Neural cell (in vitro differentiated cells): ENCODE measurements at regions not wholly inside any gene's neighbourhood (a gene's known extent, or its start where the extent isn't known, plus 50 kb on each side); places are given as distances from the start of the nearest gene placed in this dataset.

ENCODE experiments used
- H2AFZ ChIP-seq: fragments of 200-600, 300-800 bp; sonication (generic), shearing (Covaris generic); 2 replicates; pipeline ENCODE4 v1.6.0; 2014; ENCODE audit warnings: low read depth, mild to moderate bottlenecking, antibody characterized with exemption, low read length, moderate library complexity
- H3F3A ChIP-seq: fragments of 200-600 bp; shearing (Covaris generic); 2 replicates; pipeline ENCODE4 v1.6.1; 2016; ENCODE audit warnings: mild to moderate bottlenecking, moderate library complexity, mixed read lengths, antibody characterized with exemption, low read length; ENCODE audit not compliant: insufficient read depth, poor library complexity, severe bottlenecking
- H3K27ac ChIP-seq: fragments of 200-600, 300-800 bp; sonication (generic), shearing (Covaris generic); 2 replicates; pipeline ENCODE4 v1.5.1; 2014; ENCODE audit warnings: mild to moderate bottlenecking, low read length, moderate library complexity
- H3K27me3 ChIP-seq: fragments of 300-800, 200-600 bp; sonication (generic), shearing (Covaris generic); 2 replicates; pipeline ENCODE4 v1.6.0; 2014; ENCODE audit warnings: mild to moderate bottlenecking, low read depth, low read length, moderate library complexity; ENCODE audit not compliant: insufficient read depth
- H3K36me3 ChIP-seq: fragments of 300-800, 200-600 bp; sonication (generic), shearing (Covaris generic); 2 replicates; pipeline ENCODE4 v1.5.1; 2014; ENCODE audit warnings: mild to moderate bottlenecking, antibody characterized with exemption, low read length, moderate library complexity; ENCODE audit not compliant: insufficient read depth
- H3K4me2 ChIP-seq: fragments of 300-800, 200-600 bp; sonication (generic), shearing (Covaris generic); 2 replicates; pipeline ENCODE4 v1.6.0; 2014; ENCODE audit warnings: mild to moderate bottlenecking, low read length
- H3K4me3 ChIP-seq: fragments of 300-800, 200-600 bp; sonication (generic), shearing (Covaris generic); 2 replicates; pipeline ENCODE4 v1.5.1; 2014; ENCODE audit warnings: mild to moderate bottlenecking, low read length, moderate library complexity
- H3K79me2 ChIP-seq: fragments of 200-600 bp; shearing (Covaris generic); replicated peaks from 2 replicates; pipeline ENCODE4 v1.6.0; 2014; ENCODE audit warnings: mild to moderate bottlenecking, low read length, moderate library complexity; ENCODE audit not compliant: insufficient read depth
- H3K9ac ChIP-seq: fragments of 300-800, 200-600 bp; sonication (generic), shearing (Covaris generic); 2 replicates; pipeline ENCODE4 v1.6.1; 2016; ENCODE audit warnings: mild to moderate bottlenecking, low read length, mixed read lengths
- H3K9me2 ChIP-seq: fragments of 200-600 bp; shearing (Covaris generic); 2 replicates; pipeline ENCODE4 v1.6.1; 2016; ENCODE audit warnings: mild to moderate bottlenecking, low read length, mixed read lengths; ENCODE audit not compliant: insufficient read depth
- H3K9me3 ChIP-seq: fragments of 200-600, 300-800 bp; sonication (generic), shearing (Covaris generic); 2 replicates; pipeline ENCODE4 v1.6.1; 2016; ENCODE audit warnings: mild to moderate bottlenecking, mixed run types, low read length, moderate library complexity, mixed read lengths
- H4K20me1 ChIP-seq: fragments of 200-600 bp; shearing (Covaris generic); 2 replicates; pipeline ENCODE4 v1.6.1; 2016; ENCODE audit warnings: mild to moderate bottlenecking, mixed run types; ENCODE audit not compliant: insufficient read depth
- CTCF ChIP-seq: fragments of 450-650 bp; IDR thresholded peaks from 2 replicates; pipeline ENCODE4 v1.5.1; 2014; ENCODE audit warnings: antibody characterized with exemption, mild to moderate bottlenecking, moderate library complexity; ENCODE audit not compliant: poor library complexity, severe bottlenecking
- EP300 ChIP-seq: fragments of 450-650 bp; conservative IDR thresholded peaks from 2 replicates; pipeline ENCODE4 v1.6.1; 2014; ENCODE audit warnings: antibody characterized with exemption, mild to moderate bottlenecking, moderate library complexity; ENCODE audit not compliant: poor library complexity, severe bottlenecking
- EZH2 ChIP-seq: fragments of 200-600, 300-800 bp; shearing (Covaris generic), sonication (generic); IDR thresholded peaks from 2 replicates; pipeline ENCODE4 v1.6.1; 2014; ENCODE audit warnings: antibody characterized with exemption, low read length, borderline replicate concordance, mild to moderate bottlenecking; ENCODE audit not compliant: insufficient read depth, poor library complexity, severe bottlenecking
- MXI1 ChIP-seq: fragments of 450-650 bp; conservative IDR thresholded peaks from 2 replicates; pipeline ENCODE4 v1.6.1; 2014; ENCODE audit warnings: antibody characterized with exemption, mild to moderate bottlenecking; ENCODE audit not compliant: poor library complexity, severe bottlenecking
- POLR2AphosphoS5 ChIP-seq: IDR thresholded peaks from 2 replicates; pipeline ENCODE4 v1.6.1; 2012
- RAD21 ChIP-seq: fragments of 450-650 bp; conservative IDR thresholded peaks from 2 replicates; pipeline ENCODE4 v1.6.1; 2014; ENCODE audit warnings: antibody characterized with exemption, mild to moderate bottlenecking, moderate library complexity
- REST ChIP-seq: IDR thresholded peaks from 2 replicates; pipeline ENCODE4 v1.6.1; 2012; ENCODE audit warnings: borderline replicate concordance
- SMC3 ChIP-seq: fragments of 450-650 bp; conservative IDR thresholded peaks from 2 replicates; pipeline ENCODE4 v1.6.1; 2014; ENCODE audit warnings: antibody characterized with exemption, mild to moderate bottlenecking, moderate library complexity; ENCODE audit not compliant: poor library complexity
- TAF1 ChIP-seq: IDR thresholded peaks from 2 replicates; pipeline ENCODE4 v1.6.1; 2012; ENCODE audit warnings: low read depth

GRCh38 chr12:65765436-65765813 is 58.9 kb upstream of the HMGA2 start:
- no peaks in the 10 kb centered on the region for H4K20me1 ChIP-seq
- H3K9ac ChIP-seq, result no peak overlapping the region
- H2AFZ ChIP-seq, result no peak overlapping the region
- TF ChIP-seq POLR2AphosphoS5 (no peak), REST (no peak), CTCF (no peak), MXI1 (no peak), EP300 (no peak), SMC3 (no peak), EZH2 (no peak), RAD21 (no peak), TAF1 (no peak)
- H3K27ac ChIP-seq, result no peak overlapping the region
- H3K4me3 ChIP-seq, result no peak overlapping the region
- no peaks in the 10 kb centered on the region for H3F3A ChIP-seq
- H3K4me2 ChIP-seq, result no peak overlapping the region
- H3K9me2 ChIP-seq, result no peaks in the 10 kb centered on the region
- H3K9me3 ChIP-seq, result no peaks in the 10 kb centered on the region
- no peaks in the 10 kb centered on the region for H3K79me2 ChIP-seq
- H3K27me3 ChIP-seq, result no peaks in the 10 kb centered on the region
- no peaks in the 10 kb centered on the region for H3K36me3 ChIP-seq

- Histone ChIP-seq H2AFZ (no peak overlapping the region), H3K79me2 (no peaks in the 10 kb centered on the region), H4K20me1 (no peaks in the 10 kb centered on the region)
Observed at GRCh38 chr12:65769880-65770279, 54.4 kb upstream of the HMGA2 start.

More at GRCh38 chr12:65769880-65770279, 54.4 kb upstream of the HMGA2 start:
- H3K9ac ChIP-seq, result no peak overlapping the region
- TF ChIP-seq CTCF (no peak), EZH2 (no peak), EP300 (no peak), POLR2AphosphoS5 (no peak), REST (no peak), MXI1 (no peak), SMC3 (no peak), RAD21 (no peak), TAF1 (no peak)
- H3K27me3 ChIP-seq, result no peaks in the 10 kb centered on the region
- no peak overlapping the region for H3K27ac ChIP-seq
- no peaks in the 10 kb centered on the region for H3K9me2 ChIP-seq
- H3K4me2 ChIP-seq, result no peak overlapping the region
- no peaks in the 10 kb centered on the region for H3F3A ChIP-seq
- H3K4me3 ChIP-seq, result no peak overlapping the region
- no peaks in the 10 kb centered on the region for H3K9me3 ChIP-seq
- no peaks in the 10 kb centered on the region for H3K36me3 ChIP-seq
